ENCODE measurements at regions not wholly inside any gene's neighbourhood (a gene's known extent, or its start where the extent isn't known, plus 50 kb on each side); places are given as distances from the start of the nearest gene placed in this dataset.
"Not testable (repeated sequence)": the region's sequence is repeated elsewhere in the genome, so short reads cannot be mapped to it uniquely, and the experiment has no call there.

DNA sequence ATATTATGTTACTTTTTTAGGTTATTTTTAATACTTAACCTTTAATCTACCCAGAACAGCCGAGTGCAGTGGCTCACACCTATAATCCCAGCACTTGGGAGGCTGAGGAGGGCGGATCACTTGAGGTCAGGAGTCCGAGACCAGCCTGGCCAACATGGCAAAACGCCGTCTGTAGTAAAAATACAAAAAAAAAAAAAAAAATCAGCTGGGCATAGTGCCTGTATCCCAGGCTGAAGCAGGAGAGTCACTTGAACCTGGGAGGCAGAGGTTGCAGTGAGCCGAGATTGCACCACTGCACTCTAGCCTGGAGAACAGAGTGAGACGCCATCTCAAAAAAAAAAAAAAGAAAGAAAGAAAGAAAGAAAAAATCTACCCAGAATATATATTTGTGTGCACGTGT is 939.8 kb downstream of the TYW1 start:
- H3K36me3 ChIP-seq (ENCODE audit: control insufficient read depth, low read depth, low read length); H3K4me3 ChIP-seq (ENCODE audit: low read length); H3K27ac ChIP-seq (ENCODE audit: low read length); H3K9ac ChIP-seq (ENCODE audit: low read length); H3K27me3 ChIP-seq (ENCODE audit: control insufficient read depth, insufficient read depth, low read length); H3K4me1 ChIP-seq (ENCODE audit: control insufficient read depth, low read depth, low read length); H3K9me3 ChIP-seq (ENCODE audit: control insufficient read depth, low read depth, low read length): not testable (repeated sequence)

DNA sequence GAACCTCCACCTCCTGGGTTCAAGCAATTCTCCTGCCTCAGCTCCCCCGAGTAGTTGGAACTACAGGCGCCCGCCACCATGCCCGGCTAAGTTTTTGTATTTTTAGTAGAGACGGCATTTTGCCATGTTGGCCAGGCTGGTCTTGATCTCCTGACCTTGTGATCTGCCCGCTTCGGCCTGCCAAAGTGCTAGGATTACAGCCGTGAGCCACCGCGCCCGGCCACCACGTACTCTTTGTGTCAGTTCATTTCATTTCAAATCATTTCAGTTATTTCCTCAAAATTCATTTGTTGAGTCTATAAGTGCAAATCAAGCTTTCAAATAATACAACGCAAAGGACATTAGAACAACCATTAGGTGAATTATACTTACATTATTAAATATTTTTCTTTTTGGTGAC is 943.8 kb downstream of the TYW1 start:
- H3K9ac ChIP-seq (ENCODE audit: low read length): no peak overlapping the region
- H3K4me1 ChIP-seq (ENCODE audit: control insufficient read depth, low read depth, low read length): no peaks in the 10 kb centered on the region
- H3K4me3 ChIP-seq (ENCODE audit: low read length): no peak overlapping the region
- no peaks in the 10 kb centered on the region for H3K36me3 ChIP-seq (ENCODE audit: control insufficient read depth, low read depth, low read length)
- H3K9me3 ChIP-seq (ENCODE audit: control insufficient read depth, low read depth, low read length): no peaks in the 10 kb centered on the region
- H3K27me3 ChIP-seq (ENCODE audit: control insufficient read depth, insufficient read depth, low read length): no peaks in the 10 kb centered on the region
- no peak overlapping the region for H3K27ac ChIP-seq (ENCODE audit: low read length)

GRCh38 chr7:67947191-67947590 is 950.6 kb downstream of the TYW1 start:
- no peak overlapping the region for H3K4me3 ChIP-seq (ENCODE audit: low read length)
- H3K4me1 ChIP-seq (ENCODE audit: control insufficient read depth, low read depth, low read length): no peaks in the 10 kb centered on the region
- no peak overlapping the region for H3K9ac ChIP-seq (ENCODE audit: low read length)
- no peak overlapping the region for H3K27ac ChIP-seq (ENCODE audit: low read length)
- H3K27me3 ChIP-seq (ENCODE audit: control insufficient read depth, insufficient read depth, low read length): no peaks in the 10 kb centered on the region
- H3K9me3 ChIP-seq (ENCODE audit: control insufficient read depth, low read depth, low read length): no peaks in the 10 kb centered on the region
- no peaks in the 10 kb centered on the region for H3K36me3 ChIP-seq (ENCODE audit: control insufficient read depth, low read depth, low read length)

- H3K27ac ChIP-seq (ENCODE audit: low read length): no peak overlapping the region
- H3K36me3 ChIP-seq (ENCODE audit: control insufficient read depth, low read depth, low read length): no peaks in the 10 kb centered on the region
- no peak overlapping the region for H3K4me3 ChIP-seq (ENCODE audit: low read length)
- no peaks in the 10 kb centered on the region for H3K27me3 ChIP-seq (ENCODE audit: control insufficient read depth, insufficient read depth, low read length)
- no peak overlapping the region for H3K9ac ChIP-seq (ENCODE audit: low read length)
- no peaks in the 10 kb centered on the region for H3K4me1 ChIP-seq (ENCODE audit: control insufficient read depth, low read depth, low read length)
- H3K9me3 ChIP-seq (ENCODE audit: control insufficient read depth, low read depth, low read length): no peaks in the 10 kb centered on the region
These were observed 951.0 kb downstream of the TYW1 start for GRCh38 chr7:67947646-67948045.

DNA sequence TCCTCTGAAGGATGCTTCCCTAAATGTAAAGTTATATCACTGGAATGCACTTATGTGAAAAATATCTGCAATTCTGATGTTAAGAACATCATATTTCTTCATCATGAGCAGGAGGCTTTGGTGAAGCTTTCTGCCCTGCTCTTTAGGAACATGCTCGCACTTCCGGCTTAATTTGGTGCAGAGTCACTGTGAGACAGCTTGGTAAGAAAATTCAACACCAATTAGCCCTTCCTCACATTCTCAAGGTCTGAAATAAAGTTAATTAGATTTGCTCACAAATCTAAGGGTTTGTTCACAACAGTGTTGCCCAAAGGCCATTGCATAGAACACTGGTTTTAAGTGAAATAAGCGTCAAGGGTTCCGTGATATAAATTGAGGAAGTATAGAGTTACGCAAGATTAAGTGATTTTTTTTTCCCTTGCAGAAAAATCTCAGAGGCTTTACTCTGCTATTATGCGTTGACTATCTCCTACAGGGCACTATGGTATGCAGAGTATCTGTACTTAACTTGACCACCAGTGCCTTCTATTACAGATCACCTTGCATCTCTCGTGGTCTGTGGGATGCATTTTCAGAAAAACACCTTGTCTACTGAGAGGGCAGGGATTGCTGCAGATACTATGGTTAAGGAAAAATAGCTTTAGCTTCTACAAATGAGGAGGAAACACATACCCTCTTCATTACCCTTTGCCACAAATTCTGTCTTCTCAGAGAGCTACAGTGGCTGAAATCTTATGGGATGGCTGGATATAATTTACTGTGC is 953.9 kb downstream of the TYW1 start:
- H3K27ac ChIP-seq (ENCODE audit: low read length): no peak overlapping the region

GRCh38 chr7:67955061-67955460 is 958.4 kb downstream of the TYW1 start:
- Histone ChIP-seq H3K27me3 (ENCODE audit: control insufficient read depth, insufficient read depth, low read length) (no peaks in the 10 kb centered on the region), H3K4me1 (ENCODE audit: control insufficient read depth, low read depth, low read length) (peaks cover 9% of the 10 kb centered on the region), H3K9me3 (ENCODE audit: control insufficient read depth, low read depth, low read length) (no peaks in the 10 kb centered on the region), H3K9ac (ENCODE audit: low read length) (no peak overlapping the region), H3K27ac (ENCODE audit: low read length) (no peak overlapping the region), H3K4me3 (ENCODE audit: low read length) (no peak overlapping the region), H3K36me3 (ENCODE audit: control insufficient read depth, low read depth, low read length) (no peaks in the 10 kb centered on the region)

More for the DNA sequence above, 953.9 kb downstream of the TYW1 start:
- Histone ChIP-seq H3K4me3 (ENCODE audit: low read length) (no peak overlapping the region), H3K36me3 (ENCODE audit: control insufficient read depth, low read depth, low read length) (no peaks in the 10 kb centered on the region), H3K9me3 (ENCODE audit: control insufficient read depth, low read depth, low read length) (no peaks in the 10 kb centered on the region), H3K4me1 (ENCODE audit: control insufficient read depth, low read depth, low read length) (peaks cover 9% of the 10 kb centered on the region), H3K27me3 (ENCODE audit: control insufficient read depth, insufficient read depth, low read length) (no peaks in the 10 kb centered on the region), H3K9ac (ENCODE audit: low read length) (no peak overlapping the region)

DNA sequence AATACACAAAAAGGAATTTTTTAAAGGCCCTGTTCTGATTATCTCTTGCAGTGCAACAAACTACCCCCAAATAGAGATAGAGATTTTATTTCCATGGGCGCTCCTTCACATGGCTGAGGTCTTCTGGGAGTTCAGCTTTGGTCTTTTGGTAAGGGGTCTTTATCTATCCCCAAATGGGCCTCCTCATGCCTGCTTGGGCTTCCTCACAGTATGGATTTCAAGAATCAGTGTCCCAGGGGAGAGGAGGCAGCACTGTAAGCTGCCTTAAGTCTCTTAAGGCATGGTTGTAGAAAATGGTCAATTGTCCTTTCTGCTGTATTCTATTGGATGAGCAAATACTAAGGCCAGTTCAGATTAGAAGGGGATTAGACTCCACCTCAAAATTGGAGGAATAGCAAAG is 966.2 kb downstream of the TYW1 start:
- H3K9ac ChIP-seq (ENCODE audit: low read length): no peak overlapping the region
- no peaks in the 10 kb centered on the region for H3K27me3 ChIP-seq (ENCODE audit: control insufficient read depth, insufficient read depth, low read length)
- H3K9me3 ChIP-seq (ENCODE audit: control insufficient read depth, low read depth, low read length): no peaks in the 10 kb centered on the region
- H3K4me3 ChIP-seq (ENCODE audit: low read length): no peak overlapping the region
- H3K27ac ChIP-seq (ENCODE audit: low read length): no peak overlapping the region
- H3K4me1 ChIP-seq (ENCODE audit: control insufficient read depth, low read depth, low read length): no peaks in the 10 kb centered on the region
- no peaks in the 10 kb centered on the region for H3K36me3 ChIP-seq (ENCODE audit: control insufficient read depth, low read depth, low read length)

- Histone ChIP-seq H3K27ac (ENCODE audit: low read length) (no peak overlapping the region), H3K36me3 (ENCODE audit: control insufficient read depth, low read depth, low read length) (no peaks in the 10 kb centered on the region), H3K27me3 (ENCODE audit: control insufficient read depth, insufficient read depth, low read length) (no peaks in the 10 kb centered on the region), H3K4me3 (ENCODE audit: low read length) (no peak overlapping the region), H3K4me1 (ENCODE audit: control insufficient read depth, low read depth, low read length) (no peaks in the 10 kb centered on the region), H3K9ac (ENCODE audit: low read length) (no peak overlapping the region), H3K9me3 (ENCODE audit: control insufficient read depth, low read depth, low read length) (no peaks in the 10 kb centered on the region)
These were observed 979.9 kb downstream of the TYW1 start for GRCh38 chr7:67976490-67976889.

DNA sequence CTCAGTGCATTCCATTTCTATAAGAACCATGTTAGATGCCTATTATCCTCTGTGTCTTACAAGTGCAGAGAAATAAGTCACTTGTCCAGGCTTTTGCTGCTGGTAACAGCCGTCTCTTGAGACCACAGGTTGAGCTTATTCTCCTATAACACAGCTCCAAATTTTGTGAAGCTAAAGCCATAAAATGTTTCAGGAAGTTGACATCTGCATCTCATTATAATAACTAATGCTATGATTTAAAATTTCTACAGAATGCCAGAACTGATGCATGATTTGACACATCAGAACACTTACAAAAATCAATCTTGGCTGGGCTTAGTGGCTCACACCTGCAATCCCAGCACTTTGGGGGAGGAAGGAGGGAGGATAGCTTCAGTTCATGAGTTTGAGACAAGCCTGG is 986.9 kb downstream of the TYW1 start:
- H3K36me3 ChIP-seq (ENCODE audit: control insufficient read depth, low read depth, low read length): no peaks in the 10 kb centered on the region
- no peaks in the 10 kb centered on the region for H3K4me1 ChIP-seq (ENCODE audit: control insufficient read depth, low read depth, low read length)
- no peak overlapping the region for H3K4me3 ChIP-seq (ENCODE audit: low read length)

GRCh38 chr7:67984326-67984725 is 987.7 kb downstream of the TYW1 start:
- Histone ChIP-seq H3K27me3 (ENCODE audit: control insufficient read depth, insufficient read depth, low read length) (no peaks in the 10 kb centered on the region), H3K9me3 (ENCODE audit: control insufficient read depth, low read depth, low read length) (no peaks in the 10 kb centered on the region), H3K4me3 (ENCODE audit: low read length) (no peak overlapping the region), H3K36me3 (ENCODE audit: control insufficient read depth, low read depth, low read length) (no peaks in the 10 kb centered on the region), H3K4me1 (ENCODE audit: control insufficient read depth, low read depth, low read length) (no peaks in the 10 kb centered on the region), H3K9ac (ENCODE audit: low read length) (no peak overlapping the region), H3K27ac (ENCODE audit: low read length) (no peak overlapping the region)

More for the DNA sequence above, 986.9 kb downstream of the TYW1 start:
- H3K27me3 ChIP-seq (ENCODE audit: control insufficient read depth, insufficient read depth, low read length): no peaks in the 10 kb centered on the region
- no peak overlapping the region for H3K9ac ChIP-seq (ENCODE audit: low read length)
- H3K9me3 ChIP-seq (ENCODE audit: control insufficient read depth, low read depth, low read length): no peaks in the 10 kb centered on the region
- no peak overlapping the region for H3K27ac ChIP-seq (ENCODE audit: low read length)

DNA sequence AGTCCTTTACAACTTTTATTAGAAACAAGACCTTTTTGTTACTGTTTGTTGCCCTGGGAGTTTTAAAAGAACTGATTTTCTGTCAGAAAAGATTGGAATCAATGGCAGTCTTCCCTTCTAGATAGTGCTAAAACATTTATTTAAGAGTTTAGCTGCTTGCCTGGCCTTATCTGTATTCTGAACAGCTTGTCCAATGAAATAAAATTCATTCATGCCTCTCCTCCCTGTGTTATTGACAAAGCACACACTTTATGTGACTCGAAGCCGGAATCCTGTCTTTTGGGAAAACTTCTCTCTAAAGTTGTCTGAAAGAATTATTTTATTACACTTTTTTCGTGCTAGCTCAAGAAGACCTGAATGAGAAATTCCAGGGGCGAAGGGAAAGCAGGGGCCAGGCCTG is 992.5 kb downstream of the TYW1 start:
- no peaks in the 10 kb centered on the region for H3K4me1 ChIP-seq (ENCODE audit: control insufficient read depth, low read depth, low read length)
- H3K36me3 ChIP-seq (ENCODE audit: control insufficient read depth, low read depth, low read length): no peaks in the 10 kb centered on the region
- H3K27ac ChIP-seq (ENCODE audit: low read length): no peak overlapping the region
- no peak overlapping the region for H3K4me3 ChIP-seq (ENCODE audit: low read length)
- no peaks in the 10 kb centered on the region for H3K27me3 ChIP-seq (ENCODE audit: control insufficient read depth, insufficient read depth, low read length)
- H3K9ac ChIP-seq (ENCODE audit: low read length): no peak overlapping the region
- no peaks in the 10 kb centered on the region for H3K9me3 ChIP-seq (ENCODE audit: control insufficient read depth, low read depth, low read length)

DNA sequence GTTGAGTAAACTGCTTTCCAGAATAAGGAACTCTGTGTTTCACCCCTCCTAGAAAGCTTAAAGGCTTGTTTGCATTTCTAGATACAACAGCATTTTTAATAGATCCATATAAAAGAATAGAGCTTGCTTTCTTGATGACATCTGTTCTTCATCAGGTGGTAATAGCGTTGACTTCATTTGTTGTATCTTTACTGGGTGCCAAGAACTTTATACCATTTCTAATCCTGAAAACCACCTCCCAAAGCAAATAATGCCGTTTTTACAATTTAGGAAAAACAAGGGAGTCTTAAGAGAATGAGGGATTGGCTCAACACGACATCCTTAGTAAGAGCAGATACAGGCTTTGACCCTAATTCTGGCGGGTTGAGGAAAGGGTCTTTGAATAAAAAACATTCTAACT is 993.4 kb downstream of the TYW1 start:
- H3K4me3 ChIP-seq (ENCODE audit: low read length): no peak overlapping the region
- no peaks in the 10 kb centered on the region for H3K27me3 ChIP-seq (ENCODE audit: control insufficient read depth, insufficient read depth, low read length)
- no peak overlapping the region for H3K9ac ChIP-seq (ENCODE audit: low read length)
- no peaks in the 10 kb centered on the region for H3K9me3 ChIP-seq (ENCODE audit: control insufficient read depth, low read depth, low read length)
- no peak overlapping the region for H3K27ac ChIP-seq (ENCODE audit: low read length)
- H3K4me1 ChIP-seq (ENCODE audit: control insufficient read depth, low read depth, low read length): no peaks in the 10 kb centered on the region
- no peaks in the 10 kb centered on the region for H3K36me3 ChIP-seq (ENCODE audit: control insufficient read depth, low read depth, low read length)
